ENCODE measurements at regions not wholly inside any gene's neighbourhood (a gene's known extent, or its start where the extent isn't known, plus 50 kb on each side); places are given as distances from the start of the nearest gene placed in this dataset.

DNA sequence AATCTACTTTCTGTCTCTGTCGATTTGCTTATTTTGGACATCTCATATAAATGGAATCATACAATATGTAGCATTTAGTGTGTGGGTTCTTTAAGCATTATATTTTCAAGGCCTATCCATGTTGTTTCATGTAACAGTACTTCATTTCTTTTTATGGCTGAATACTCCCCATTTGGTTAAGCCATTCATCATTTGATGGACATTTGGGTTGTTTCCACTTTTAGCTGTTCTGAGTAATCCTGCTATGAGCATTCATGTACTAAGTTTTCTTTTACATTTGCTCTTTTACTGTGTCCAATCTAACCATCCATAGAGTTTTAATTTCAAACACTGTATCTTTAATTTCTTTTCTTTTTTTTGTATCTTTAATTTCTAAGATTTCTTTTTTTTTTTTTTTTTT, 55.6 kb upstream of the SPTBN2 start:
- Histone ChIP-seq H3K36me3 (replicated peaks in 1 of 2; ENCODE audit: control insufficient read depth in 1 of 2, insufficient read depth in 2 of 2, low read length in 2 of 2) (peaks cover 0 to 1% of the 10 kb centered on the region in 2 experiments; a peak in 2 of 5 replicates), H3K9ac (ENCODE audit: insufficient read depth, low read depth, low read length) (no peak overlapping the region), H3K4me1 (ENCODE audit: insufficient read depth, low read length) (peaks cover 5% of the 10 kb centered on the region), H3K27ac (ENCODE audit: extremely low read length, insufficient read depth, low read length) (no peak overlapping the region), H2AFZ (ENCODE audit: low read length) (no peak overlapping the region), H3K79me2 (ENCODE audit: insufficient read depth, low read length) (no peaks in the 10 kb centered on the region), H4K20me1 (ENCODE audit: insufficient read depth, low read length) (no peaks in the 10 kb centered on the region; the same call in 1 of the 2 replicates), H3K9me3 (ENCODE audit: low read length) (no peaks in the 10 kb centered on the region), H3K27me3 (ENCODE audit: control insufficient read depth in 1 of 2, insufficient read depth in 2 of 2, low read length in 2 of 2) (no peaks in the 10 kb centered on the region), H3K4me2 (ENCODE audit: low read depth, low read length) (no peak overlapping the region), H3K4me3 (replicated peaks in 1 of 3; ENCODE audit: insufficient read depth in 1 of 3, low read depth in 2 of 3, low read length in 3 of 3) (no peak overlapping the region)
- POLR2A ChIA-PET, result no interaction called here
- in situ Hi-C loops (cut with HindIII; ENCODE audit: extremely low pct_ligation_motif_present, low pct_unique_long_range_greater_than_20kb), result no loop called here
- BruUV-seq (replicated peaks), result no TSS peak
- DNase-seq (ENCODE audit: low spot score), result no peak
- no peak for FAIRE-seq
- CTCF ChIA-PET (ENCODE audit: low intra/inter-chr PET ratio, low total read pairs), result no interaction called here
- no peak for TF ChIP-seq TBP (CRISPR knock-in tag; IDR thresholded peaks at IDR 0.05)
- TF ChIP-seq, protein P1, sequence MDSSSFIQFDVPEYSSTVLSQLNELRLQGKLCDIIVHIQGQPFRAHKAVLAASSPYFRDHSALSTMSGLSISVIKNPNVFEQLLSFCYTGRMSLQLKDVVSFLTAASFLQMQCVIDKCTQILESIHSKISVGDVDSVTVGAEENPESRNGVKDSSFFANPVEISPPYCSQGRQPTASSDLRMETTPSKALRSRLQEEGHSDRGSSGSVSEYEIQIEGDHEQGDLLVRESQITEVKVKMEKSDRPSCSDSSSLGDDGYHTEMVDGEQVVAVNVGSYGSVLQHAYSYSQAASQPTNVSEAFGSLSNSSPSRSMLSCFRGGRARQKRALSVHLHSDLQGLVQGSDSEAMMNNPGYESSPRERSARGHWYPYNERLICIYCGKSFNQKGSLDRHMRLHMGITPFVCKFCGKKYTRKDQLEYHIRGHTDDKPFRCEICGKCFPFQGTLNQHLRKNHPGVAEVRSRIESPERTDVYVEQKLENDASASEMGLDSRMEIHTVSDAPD (CRISPR knock-in tag; IDR thresholded peaks at IDR 0.05), result no peak
- TF ChIP-seq, protein P2, sequence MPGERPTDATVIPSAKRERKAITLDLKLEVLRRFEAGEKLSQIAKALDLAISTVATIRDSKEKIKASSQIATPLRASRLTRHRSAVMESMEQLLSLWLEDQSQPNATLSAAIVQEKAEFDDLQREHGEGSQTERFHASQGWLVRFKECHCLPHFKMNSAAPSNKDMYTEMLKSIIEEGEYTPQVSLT (CRISPR knock-in tag; IDR thresholded peaks at IDR 0.05; ENCODE audit: borderline replicate concordance, low read depth), result no peak
- no peak for TF ChIP-seq ZNF263 (CRISPR knock-in tag; IDR thresholded peaks at IDR 0.05)
- TF ChIP-seq, protein P3, sequence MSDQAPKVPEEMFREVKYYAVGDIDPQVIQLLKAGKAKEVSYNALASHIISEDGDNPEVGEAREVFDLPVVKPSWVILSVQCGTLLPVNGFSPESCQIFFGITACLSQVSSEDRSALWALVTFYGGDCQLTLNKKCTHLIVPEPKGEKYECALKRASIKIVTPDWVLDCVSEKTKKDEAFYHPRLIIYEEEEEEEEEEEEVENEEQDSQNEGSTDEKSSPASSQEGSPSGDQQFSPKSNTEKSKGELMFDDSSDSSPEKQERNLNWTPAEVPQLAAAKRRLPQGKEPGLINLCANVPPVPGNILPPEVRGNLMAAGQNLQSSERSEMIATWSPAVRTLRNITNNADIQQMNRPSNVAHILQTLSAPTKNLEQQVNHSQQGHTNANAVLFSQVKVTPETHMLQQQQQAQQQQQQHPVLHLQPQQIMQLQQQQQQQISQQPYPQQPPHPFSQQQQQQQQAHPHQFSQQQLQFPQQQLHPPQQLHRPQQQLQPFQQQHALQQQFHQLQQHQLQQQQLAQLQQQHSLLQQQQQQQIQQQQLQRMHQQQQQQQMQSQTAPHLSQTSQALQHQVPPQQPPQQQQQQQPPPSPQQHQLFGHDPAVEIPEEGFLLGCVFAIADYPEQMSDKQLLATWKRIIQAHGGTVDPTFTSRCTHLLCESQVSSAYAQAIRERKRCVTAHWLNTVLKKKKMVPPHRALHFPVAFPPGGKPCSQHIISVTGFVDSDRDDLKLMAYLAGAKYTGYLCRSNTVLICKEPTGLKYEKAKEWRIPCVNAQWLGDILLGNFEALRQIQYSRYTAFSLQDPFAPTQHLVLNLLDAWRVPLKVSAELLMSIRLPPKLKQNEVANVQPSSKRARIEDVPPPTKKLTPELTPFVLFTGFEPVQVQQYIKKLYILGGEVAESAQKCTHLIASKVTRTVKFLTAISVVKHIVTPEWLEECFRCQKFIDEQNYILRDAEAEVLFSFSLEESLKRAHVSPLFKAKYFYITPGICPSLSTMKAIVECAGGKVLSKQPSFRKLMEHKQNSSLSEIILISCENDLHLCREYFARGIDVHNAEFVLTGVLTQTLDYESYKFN (CRISPR knock-in tag; conservative IDR thresholded peaks at IDR 0.05), result no peak
- TF ChIP-seq ARNTL (CRISPR knock-in tag; IDR thresholded peaks at IDR 0.05), result no peak
- no peak for TF ChIP-seq ZNF782 (CRISPR knock-in tag; IDR thresholded peaks at IDR 0.05; ENCODE audit: borderline replicate concordance)
- TF ChIP-seq, protein P4, sequence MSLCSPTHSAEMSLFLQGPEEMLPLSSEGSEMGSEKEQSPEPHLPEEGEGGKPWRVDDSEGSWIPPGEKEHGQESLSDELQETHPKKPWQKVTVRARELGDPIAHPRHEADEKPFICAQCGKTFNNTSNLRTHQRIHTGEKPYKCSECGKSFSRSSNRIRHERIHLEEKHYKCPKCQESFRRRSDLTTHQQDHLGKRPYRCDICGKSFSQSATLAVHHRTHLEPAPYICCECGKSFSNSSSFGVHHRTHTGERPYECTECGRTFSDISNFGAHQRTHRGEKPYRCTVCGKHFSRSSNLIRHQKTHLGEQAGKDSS (CRISPR knock-in tag; IDR thresholded peaks at IDR 0.05; ENCODE audit: borderline replicate concordance, low read depth), result no peak
- TF ChIP-seq TEAD3 (CRISPR knock-in tag; optimal IDR thresholded peaks at IDR 0.05; ENCODE audit: borderline replicate concordance), result no peak
- TF ChIP-seq ZSCAN30 (CRISPR knock-in tag; IDR thresholded peaks at IDR 0.05), result no peak
- no peak for TF ChIP-seq SOX5 (CRISPR knock-in tag; IDR thresholded peaks at IDR 0.05; ENCODE audit: borderline replicate concordance)
- TF ChIP-seq PRPF4 (IDR thresholded peaks at IDR 0.05; ENCODE audit: low read depth, low read length, poor library complexity, severe bottlenecking), result no peak
- no peak for TF ChIP-seq RBFOX2 (IDR thresholded peaks at IDR 0.05; ENCODE audit: low read depth, low read length)
- TF ChIP-seq PAWR (CRISPR knock-in tag; IDR thresholded peaks at IDR 0.05; ENCODE audit: borderline replicate concordance), result no peak
- no peak for TF ChIP-seq ZNF577 (CRISPR knock-in tag; IDR thresholded peaks at IDR 0.05; ENCODE audit: borderline replicate concordance, low read depth)
- no peak for TF ChIP-seq HOXA7 (CRISPR knock-in tag; IDR thresholded peaks at IDR 0.05)
- WGBS (ENCODE audit: low lambda C conversion rate), result 91% methylated on average over 1 of the region's 1 CpG
- intact Hi-C loops (cut with micrococcal nuclease; ENCODE audit: unreplicated experiment), result no loop called here
- no peak for ATAC-seq

Measured in HepG2 (cell line).